HEK293 (cell line): ENCODE measurements at regions not wholly inside any gene's neighbourhood (a gene's known extent, or its start where the extent isn't known, plus 50 kb on each side); places are given as distances from the start of the nearest gene placed in this dataset.

ENCODE experiments used
- CTCF ChIA-PET: fragments of 350-600 bp; formaldehyde crosslinking; extraction: SDS; loops from one replicate; lab custom pipeline; 2021; ENCODE audit warnings: antibody characterized with exemption; lab: Yijun Ruan, JAX
- POLR2A ChIA-PET: fragments of 300-600 bp; formaldehyde crosslinking; extraction: SDS; loops from one replicate; lab custom pipeline; 2020; ENCODE audit warnings: antibody characterized with exemption, inconsistent platforms; lab: Yijun Ruan, JAX
- H3K27ac ChIP-seq: fragments of 200-500 bp; sonication (Bioruptor generic); 2 replicates; pipeline ENCODE4 v1.5.1; 2014; ENCODE audit warnings: low read depth, low read length, control low read depth, inconsistent platforms; ENCODE audit errors: extremely low read depth
- H3K36me3 ChIP-seq, 2 experiments: fragments of 200-500 bp in 1 of 2; sonication (Bioruptor generic) in 1 of 2; 1 replicate in 1 of 2; 2 replicates in 1 of 2; pipeline ENCODE4 v1.5.1; 2014 to 2017; ENCODE audit warnings: inconsistent platforms in 2 of 2, low read length in 2 of 2; ENCODE audit not compliant: control insufficient read depth in 2 of 2, insufficient read depth in 1 of 2
- H3K4me1 ChIP-seq: fragments of 200-500 bp; sonication (Bioruptor generic); 2 replicates; pipeline ENCODE4 v1.5.1; 2014; ENCODE audit warnings: mild to moderate bottlenecking, low read length, inconsistent platforms; ENCODE audit not compliant: control insufficient read depth, insufficient read depth
- H3K4me3 ChIP-seq: 2 replicates; pipeline ENCODE4 v1.5.1; 2011; ENCODE audit warnings: low read depth, mild to moderate bottlenecking, control low read depth, low read length, moderate library complexity
- H3K9me3 ChIP-seq: fragments of 200-500 bp; sonication (Bioruptor generic); 2 replicates; pipeline ENCODE4 v1.5.1; 2014; ENCODE audit warnings: low read depth, low read length, inconsistent platforms; ENCODE audit not compliant: control insufficient read depth, insufficient read depth
- BCL11A ChIP-seq: fragments of 450-650 bp; formaldehyde crosslinking; IDR thresholded peaks from 2 replicates; pipeline ENCODE4 v1.5.1; 2016; ENCODE audit warnings: low read depth, missing biosample characterization, missing genetic modification characterization
- GFI1B ChIP-seq: fragments of 450-650 bp; formaldehyde crosslinking; IDR thresholded peaks from 2 replicates; pipeline ENCODE4 v1.5.1; 2016; ENCODE audit warnings: missing biosample characterization, missing genetic modification characterization
- GLI4 ChIP-seq: fragments of 450-650 bp; formaldehyde crosslinking; IDR thresholded peaks from 2 replicates; pipeline ENCODE4 v1.5.1; 2016; ENCODE audit warnings: missing biosample characterization, missing genetic modification characterization
- SP7 ChIP-seq: fragments of 450-650 bp; formaldehyde crosslinking; IDR thresholded peaks from 2 replicates; pipeline ENCODE4 v1.5.1; 2016; ENCODE audit warnings: missing biosample characterization, missing genetic modification characterization
- ZBTB1 ChIP-seq: fragments of 450-650 bp; formaldehyde crosslinking; IDR thresholded peaks from 2 replicates; pipeline ENCODE4 v1.5.1; 2016; ENCODE audit warnings: missing biosample characterization, missing genetic modification characterization
- ZEB2 ChIP-seq: fragments of 450-650 bp; formaldehyde crosslinking; IDR thresholded peaks from 2 replicates; pipeline ENCODE4 v1.5.1; 2016; ENCODE audit warnings: missing biosample characterization, missing genetic modification characterization
- ZFP3 ChIP-seq: fragments of 450-650 bp; formaldehyde crosslinking; IDR thresholded peaks from 2 replicates; pipeline ENCODE4 v1.5.1; 2016; ENCODE audit warnings: low read depth, missing biosample characterization, missing genetic modification characterization
- ZIC2 ChIP-seq: fragments of 450-650 bp; formaldehyde crosslinking; IDR thresholded peaks from 2 replicates; pipeline ENCODE4 v1.5.1; 2016; ENCODE audit warnings: missing biosample characterization, missing genetic modification characterization
- ZNF10 ChIP-seq: fragments of 450-650 bp; formaldehyde crosslinking; IDR thresholded peaks from 2 replicates; pipeline ENCODE4 v1.5.1; 2017; ENCODE audit warnings: missing biosample characterization, missing genetic modification characterization
- ZNF311 ChIP-seq: fragments of 450-650 bp; formaldehyde crosslinking; IDR thresholded peaks from 2 replicates; pipeline ENCODE4 v1.5.1; 2017; ENCODE audit warnings: missing biosample characterization, missing genetic modification characterization, borderline replicate concordance
- ZNF350 ChIP-seq: fragments of 450-650 bp; formaldehyde crosslinking; IDR thresholded peaks from 2 replicates; pipeline ENCODE4 v1.5.0; 2017; ENCODE audit warnings: missing biosample characterization, mild to moderate bottlenecking, missing genetic modification characterization
- ZNF501 ChIP-seq: fragments of 450-650 bp; formaldehyde crosslinking; IDR thresholded peaks from 2 replicates; pipeline ENCODE4 v1.5.1; 2016; ENCODE audit warnings: missing biosample characterization, missing genetic modification characterization
- ZNF776 ChIP-seq: fragments of 450-650 bp; formaldehyde crosslinking; IDR thresholded peaks from 2 replicates; pipeline ENCODE4 v1.5.0; 2017; ENCODE audit warnings: missing biosample characterization, missing genetic modification characterization, borderline replicate concordance
- TF ChIP-seq, protein P1 (sequence below): fragments of 450-650 bp; formaldehyde crosslinking; IDR thresholded peaks from 2 replicates; pipeline ENCODE4; 2016; ENCODE audit warnings: missing biosample characterization, missing genetic modification characterization
- TF ChIP-seq, protein P2 (sequence below): fragments of 450-650 bp; formaldehyde crosslinking; IDR thresholded peaks from 2 replicates; pipeline ENCODE4 v1.5.1; 2016; ENCODE audit warnings: missing biosample characterization, missing genetic modification characterization
- TF ChIP-seq, protein P3 (sequence below): fragments of 450-650 bp; formaldehyde crosslinking; IDR thresholded peaks from 2 replicates; pipeline ENCODE4 v1.5.1; 2017; ENCODE audit warnings: missing biosample characterization, missing genetic modification characterization
- TF ChIP-seq, protein P4 (sequence below): fragments of 450-650 bp; formaldehyde crosslinking; IDR thresholded peaks from 2 replicates; pipeline ENCODE4 v1.5.1; 2016; ENCODE audit warnings: missing biosample characterization, missing genetic modification characterization

DNA sequence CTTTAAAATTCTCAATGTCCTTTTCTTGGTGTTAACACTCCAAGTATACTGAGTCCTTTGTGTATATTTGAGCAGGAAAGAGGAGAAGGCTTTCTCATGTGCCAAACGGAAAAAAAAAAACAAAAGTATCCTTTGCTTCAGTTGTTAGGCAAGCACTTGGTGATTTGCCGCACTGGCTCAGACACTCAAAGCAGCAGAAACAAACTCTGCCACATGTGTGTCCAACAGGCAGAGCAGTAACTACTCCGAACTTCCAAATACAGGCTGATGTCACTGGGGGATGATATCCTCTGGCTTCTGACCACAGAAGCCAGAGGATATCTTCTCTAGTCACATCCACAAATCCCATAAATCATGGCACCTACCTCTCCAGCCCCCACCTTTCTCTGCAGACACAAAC, 108.0 kb upstream of the SALL3 start (continued):
- TF ChIP-seq SP7 (tag by site-specific recombination), result no peak
- no peak for TF ChIP-seq GFI1B
- no peak for TF ChIP-seq BCL11A (tag by site-specific recombination)
- TF ChIP-seq ZNF311 (tag by site-specific recombination), result no peak
- TF ChIP-seq GLI4, result no peak
- TF ChIP-seq, protein P1, sequence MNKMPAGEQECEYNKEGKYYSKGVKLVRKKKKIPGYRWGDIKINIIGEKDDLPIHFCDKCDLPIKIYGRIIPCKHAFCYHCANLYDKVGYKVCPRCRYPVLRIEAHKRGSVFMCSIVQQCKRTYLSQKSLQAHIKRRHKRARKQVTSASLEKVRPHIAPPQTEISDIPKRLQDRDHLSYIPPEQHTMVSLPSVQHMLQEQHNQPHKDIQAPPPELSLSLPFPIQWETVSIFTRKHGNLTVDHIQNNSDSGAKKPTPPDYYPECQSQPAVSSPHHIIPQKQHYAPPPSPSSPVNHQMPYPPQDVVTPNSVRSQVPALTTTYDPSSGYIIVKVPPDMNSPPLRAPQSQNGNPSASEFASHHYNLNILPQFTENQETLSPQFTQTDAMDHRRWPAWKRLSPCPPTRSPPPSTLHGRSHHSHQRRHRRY (tag by site-specific recombination), result no peak
- no peak for TF ChIP-seq ZNF350 (tag by site-specific recombination)
- no peak for TF ChIP-seq ZNF776 (tag by site-specific recombination)
- no peak for TF ChIP-seq ZFP3 (tag by site-specific recombination)
- no peak for TF ChIP-seq ZIC2
- TF ChIP-seq ZNF10 (tag by site-specific recombination), result no peak

DNA sequence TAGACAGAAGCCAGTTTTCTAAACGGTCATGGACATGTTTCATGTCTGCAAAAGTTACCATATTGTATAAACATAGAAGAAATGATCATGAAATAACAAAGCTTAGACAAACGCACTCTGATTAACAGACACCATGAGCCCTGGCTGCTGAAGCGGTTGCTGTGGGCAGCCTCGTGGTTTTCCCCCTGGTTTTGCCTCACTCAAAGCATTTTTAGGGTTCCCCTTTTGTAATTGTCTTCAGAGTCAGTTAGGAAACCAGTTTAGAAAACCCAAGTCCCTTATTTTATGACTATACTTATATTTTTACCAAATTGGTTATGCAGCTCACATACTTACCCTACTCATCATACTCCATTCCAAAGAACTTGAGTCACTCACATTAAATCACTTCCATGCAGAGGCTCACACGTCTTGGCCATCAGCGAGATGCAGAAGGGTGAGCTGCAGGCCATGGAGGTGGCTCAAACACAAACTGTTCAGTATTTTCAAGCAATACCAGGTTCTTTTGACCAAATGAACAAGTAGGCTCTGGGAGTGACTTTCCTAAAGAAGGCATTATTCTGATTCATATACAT, 105.6 kb upstream of the SALL3 start:
- Histone ChIP-seq H3K9me3 (no peaks in the 10 kb centered on the region), H3K36me3 (no peaks in the 10 kb centered on the region), H3K4me1 (no peaks in the 10 kb centered on the region), H3K27ac (no peak overlapping the region), H3K4me3 (no peak overlapping the region)
- CTCF ChIA-PET, result interaction anchor here (0.6 to 3.7 kb wide), 7 partner anchors 11 to 724 kb away, joined by 3 to 23 read pairs (median 4); no protein-coding TSS in a partner anchor
- TF ChIP-seq ZNF501, result no peak
- no peak for TF ChIP-seq ZEB2 (tag by site-specific recombination)
- TF ChIP-seq, protein P2, sequence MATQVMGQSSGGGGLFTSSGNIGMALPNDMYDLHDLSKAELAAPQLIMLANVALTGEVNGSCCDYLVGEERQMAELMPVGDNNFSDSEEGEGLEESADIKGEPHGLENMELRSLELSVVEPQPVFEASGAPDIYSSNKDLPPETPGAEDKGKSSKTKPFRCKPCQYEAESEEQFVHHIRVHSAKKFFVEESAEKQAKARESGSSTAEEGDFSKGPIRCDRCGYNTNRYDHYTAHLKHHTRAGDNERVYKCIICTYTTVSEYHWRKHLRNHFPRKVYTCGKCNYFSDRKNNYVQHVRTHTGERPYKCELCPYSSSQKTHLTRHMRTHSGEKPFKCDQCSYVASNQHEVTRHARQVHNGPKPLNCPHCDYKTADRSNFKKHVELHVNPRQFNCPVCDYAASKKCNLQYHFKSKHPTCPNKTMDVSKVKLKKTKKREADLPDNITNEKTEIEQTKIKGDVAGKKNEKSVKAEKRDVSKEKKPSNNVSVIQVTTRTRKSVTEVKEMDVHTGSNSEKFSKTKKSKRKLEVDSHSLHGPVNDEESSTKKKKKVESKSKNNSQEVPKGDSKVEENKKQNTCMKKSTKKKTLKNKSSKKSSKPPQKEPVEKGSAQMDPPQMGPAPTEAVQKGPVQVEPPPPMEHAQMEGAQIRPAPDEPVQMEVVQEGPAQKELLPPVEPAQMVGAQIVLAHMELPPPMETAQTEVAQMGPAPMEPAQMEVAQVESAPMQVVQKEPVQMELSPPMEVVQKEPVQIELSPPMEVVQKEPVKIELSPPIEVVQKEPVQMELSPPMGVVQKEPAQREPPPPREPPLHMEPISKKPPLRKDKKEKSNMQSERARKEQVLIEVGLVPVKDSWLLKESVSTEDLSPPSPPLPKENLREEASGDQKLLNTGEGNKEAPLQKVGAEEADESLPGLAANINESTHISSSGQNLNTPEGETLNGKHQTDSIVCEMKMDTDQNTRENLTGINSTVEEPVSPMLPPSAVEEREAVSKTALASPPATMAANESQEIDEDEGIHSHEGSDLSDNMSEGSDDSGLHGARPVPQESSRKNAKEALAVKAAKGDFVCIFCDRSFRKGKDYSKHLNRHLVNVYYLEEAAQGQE (tag by site-specific recombination), result no peak
- TF ChIP-seq, protein P3, sequence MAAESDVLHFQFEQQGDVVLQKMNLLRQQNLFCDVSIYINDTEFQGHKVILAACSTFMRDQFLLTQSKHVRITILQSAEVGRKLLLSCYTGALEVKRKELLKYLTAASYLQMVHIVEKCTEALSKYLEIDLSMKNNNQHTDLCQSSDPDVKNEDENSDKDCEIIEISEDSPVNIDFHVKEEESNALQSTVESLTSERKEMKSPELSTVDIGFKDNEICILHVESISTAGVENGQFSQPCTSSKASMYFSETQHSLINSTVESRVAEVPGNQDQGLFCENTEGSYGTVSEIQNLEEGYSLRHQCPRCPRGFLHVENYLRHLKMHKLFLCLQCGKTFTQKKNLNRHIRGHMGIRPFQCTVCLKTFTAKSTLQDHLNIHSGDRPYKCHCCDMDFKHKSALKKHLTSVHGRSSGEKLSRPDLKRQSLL, result no peak
- POLR2A ChIA-PET, result no interaction called here

DNA sequence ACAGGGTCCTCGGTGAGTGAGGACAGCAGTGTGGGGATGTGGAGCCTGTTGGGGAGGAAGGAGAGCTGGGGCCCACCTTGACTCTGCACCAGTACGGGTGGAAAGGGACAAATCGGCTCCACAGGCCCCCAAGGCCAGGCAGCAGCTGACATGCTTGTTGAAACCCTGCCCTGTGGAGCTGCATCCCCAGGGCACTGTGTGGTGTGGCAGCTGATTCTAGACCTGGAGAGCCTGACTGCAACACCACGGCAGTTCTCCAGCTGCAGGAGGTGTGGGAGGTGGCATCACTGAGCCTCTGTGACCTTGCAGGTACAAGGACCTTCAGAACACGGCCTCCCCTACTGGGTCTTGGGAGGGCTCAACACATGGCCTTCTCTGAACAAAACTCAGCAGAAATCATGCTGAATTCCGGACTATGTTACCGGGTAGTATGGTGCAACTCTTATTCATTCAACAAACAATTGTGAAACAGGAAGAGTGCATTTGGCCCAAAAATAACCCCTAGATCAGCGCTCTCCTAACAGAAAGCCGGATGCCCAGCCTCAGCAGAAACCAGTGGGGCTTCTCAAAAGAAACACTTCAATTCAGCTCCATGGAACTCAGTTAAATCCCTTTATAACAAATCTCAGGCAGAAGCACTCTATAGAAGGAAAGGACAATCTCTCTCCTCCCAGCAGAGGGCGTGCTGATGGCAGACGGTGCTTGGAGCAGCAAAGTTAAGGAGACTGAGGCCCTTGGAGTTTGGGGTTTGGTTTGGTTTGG, 104.4 kb upstream of the SALL3 start:
- no peak overlapping the region for H3K4me3 ChIP-seq
- no peaks in the 10 kb centered on the region for H3K36me3 ChIP-seq
- ChIA-PET CTCF (interaction anchor here (0.6 to 3.7 kb wide), 29 partner anchors 10 to 965 kb away, joined by 3 to 23 read pairs (median 4); no protein-coding TSS in a partner anchor), POLR2A (no interaction called here)
- TF ChIP-seq, protein P4, sequence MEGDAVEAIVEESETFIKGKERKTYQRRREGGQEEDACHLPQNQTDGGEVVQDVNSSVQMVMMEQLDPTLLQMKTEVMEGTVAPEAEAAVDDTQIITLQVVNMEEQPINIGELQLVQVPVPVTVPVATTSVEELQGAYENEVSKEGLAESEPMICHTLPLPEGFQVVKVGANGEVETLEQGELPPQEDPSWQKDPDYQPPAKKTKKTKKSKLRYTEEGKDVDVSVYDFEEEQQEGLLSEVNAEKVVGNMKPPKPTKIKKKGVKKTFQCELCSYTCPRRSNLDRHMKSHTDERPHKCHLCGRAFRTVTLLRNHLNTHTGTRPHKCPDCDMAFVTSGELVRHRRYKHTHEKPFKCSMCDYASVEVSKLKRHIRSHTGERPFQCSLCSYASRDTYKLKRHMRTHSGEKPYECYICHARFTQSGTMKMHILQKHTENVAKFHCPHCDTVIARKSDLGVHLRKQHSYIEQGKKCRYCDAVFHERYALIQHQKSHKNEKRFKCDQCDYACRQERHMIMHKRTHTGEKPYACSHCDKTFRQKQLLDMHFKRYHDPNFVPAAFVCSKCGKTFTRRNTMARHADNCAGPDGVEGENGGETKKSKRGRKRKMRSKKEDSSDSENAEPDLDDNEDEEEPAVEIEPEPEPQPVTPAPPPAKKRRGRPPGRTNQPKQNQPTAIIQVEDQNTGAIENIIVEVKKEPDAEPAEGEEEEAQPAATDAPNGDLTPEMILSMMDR, result peak; percentile 28; the same call in 1 of the 2 replicates
- no peak for TF ChIP-seq ZBTB1
- H3K27ac ChIP-seq, result no peak overlapping the region
- no peaks in the 10 kb centered on the region for H3K9me3 ChIP-seq
- H3K4me1 ChIP-seq, result no peaks in the 10 kb centered on the region
